ENCODE measurements at regions not wholly inside any gene's neighbourhood (a gene's known extent, or its start where the extent isn't known, plus 50 kb on each side); places are given as distances from the start of the nearest gene placed in this dataset.

- no peak for DNase-seq (ENCODE audit: low spot score)
Observed at GRCh38 chr3:170752571-170753155, 117.3 kb downstream of the RPL22L1 start.

GRCh38 chr3:170751899-170752293, 118.1 kb downstream of the RPL22L1 start:
- DNase-seq (ENCODE audit: low spot score): no peak

- no peak for DNase-seq (ENCODE audit: low spot score)
Observed at GRCh38 chr3:170751083-170751898, 118.7 kb downstream of the RPL22L1 start.

GRCh38 chr3:170750478-170750830, 119.5 kb downstream of the RPL22L1 start:
- no peak for DNase-seq (ENCODE audit: low spot score)

- no peak for DNase-seq (ENCODE audit: low spot score)
Observed at GRCh38 chr3:170749765-170750477, 120.1 kb downstream of the RPL22L1 start.

- no peak for DNase-seq (ENCODE audit: low spot score)
Observed at GRCh38 chr3:170749185-170749584, 120.8 kb downstream of the RPL22L1 start.

- no peak for DNase-seq (ENCODE audit: low spot score)
Observed at GRCh38 chr3:170746175-170746942, 123.6 kb downstream of the RPL22L1 start.

GRCh38 chr3:170745211-170745718, 124.7 kb downstream of the RPL22L1 start:
- no peak for DNase-seq (ENCODE audit: low spot score)

GRCh38 chr3:170741756-170742529, 128.1 kb downstream of the RPL22L1 start:
- DNase-seq (ENCODE audit: low spot score): no peak

GRCh38 chr3:170740726-170741591, 129.0 kb downstream of the RPL22L1 start:
- DNase-seq (ENCODE audit: low spot score): no peak

- no peak for DNase-seq (ENCODE audit: low spot score)
Observed at GRCh38 chr3:170740285-170740684, 129.7 kb downstream of the RPL22L1 start.

- no peak for DNase-seq (ENCODE audit: low spot score)
Observed at GRCh38 chr3:170739410-170739809, 130.6 kb downstream of the RPL22L1 start.

GRCh38 chr3:170738766-170739165, 131.2 kb downstream of the RPL22L1 start:
- no peak for DNase-seq (ENCODE audit: low spot score)

- no peak for DNase-seq (ENCODE audit: low spot score)
Observed at GRCh38 chr3:170737498-170738162, 132.4 kb downstream of the RPL22L1 start.

GRCh38 chr3:170735821-170736220, 134.2 kb downstream of the RPL22L1 start:
- no peak for DNase-seq (ENCODE audit: low spot score)

GRCh38 chr3:170734735-170735065, 135.3 kb downstream of the RPL22L1 start:
- no peak for DNase-seq (ENCODE audit: low spot score)

- DNase-seq (ENCODE audit: low spot score): no peak
Observed at GRCh38 chr3:170734043-170734734, 135.8 kb downstream of the RPL22L1 start.

- DNase-seq (ENCODE audit: low spot score): no peak
Observed at GRCh38 chr3:170732660-170733245, 137.2 kb downstream of the RPL22L1 start.

- DNase-seq (ENCODE audit: low spot score): no peak
Observed at GRCh38 chr3:170731281-170731680, 138.7 kb downstream of the RPL22L1 start.
